GM23338 (cell line): ENCODE measurements at regions not wholly inside any gene's neighbourhood (a gene's known extent, or its start where the extent isn't known, plus 50 kb on each side); places are given as distances from the start of the nearest gene placed in this dataset.
A peak's percentile ranks its signal among the peaks of the same experiment; 100 is the strongest.

Experiments
- CTCF ChIP-seq, 2 experiments: fragments of 200-600 bp in 1 of 2; sonication (generic) in 1 of 2; conservative IDR thresholded peaks; 2 replicates each; pipeline versions ENCODE4 v1.5.1 to v1.6.1; 2016 to 2017; ENCODE audit warnings: antibody characterized with exemption in 2 of 2, low read depth in 2 of 2, mild to moderate bottlenecking in 2 of 2, moderate library complexity in 1 of 2
- EZH2 ChIP-seq: fragments of 200-600 bp; sonication (generic); IDR thresholded peaks from one replicate; pipeline ENCODE4 v1.8.0; 2017; ENCODE audit warnings: antibody characterized with exemption, mild to moderate bottlenecking, low read depth; ENCODE audit not compliant: unreplicated experiment

DNA sequence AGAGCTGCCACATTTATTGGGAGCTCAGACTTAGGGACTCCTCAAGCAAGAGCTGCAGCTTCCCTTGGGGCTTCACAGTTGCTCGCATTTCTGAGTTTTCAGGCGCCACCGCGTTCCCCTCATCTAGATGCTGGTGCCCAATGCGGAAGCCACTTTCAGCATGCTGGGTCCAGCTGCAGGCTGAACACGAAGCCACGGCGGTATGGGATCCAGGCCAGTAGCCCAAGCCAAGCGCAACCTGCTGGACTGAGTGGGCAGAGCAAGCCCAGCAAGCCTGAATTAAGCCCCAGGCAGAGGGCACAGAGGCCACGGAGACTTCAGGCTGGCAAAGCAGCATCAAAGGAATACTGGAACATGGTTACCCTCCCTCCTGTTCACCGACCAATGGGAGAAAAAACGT lies 391.5 kb downstream of the HTR1A start:
- TF ChIP-seq EZH2 (no peak), CTCF (conservative IDR thresholded peaks at IDR 0.05; ENCODE audit: low read depth in 2 of 2) (peak in 1 of 2 experiments; percentile 24; a peak in 1 of 4 replicates)
